IPS DF 6.9 (cell line): ENCODE measurements at regions not wholly inside any gene's neighbourhood (a gene's known extent, or its start where the extent isn't known, plus 50 kb on each side); places are given as distances from the start of the nearest gene placed in this dataset.

Source experiments
- DNase-seq: peaks from one replicate; pipeline ENCODE4 v3.0.0-alpha.2; 2013; ENCODE audit warnings: low read depth, low spot score
- H3K27ac ChIP-seq: one replicate; pipeline ENCODE4 v1.5.1; 2013; ENCODE audit warnings: low read length, control low read depth
- H3K27me3 ChIP-seq: 2 replicates; pipeline ENCODE4 v1.6.1; 2013; ENCODE audit warnings: mild to moderate bottlenecking, low read length; ENCODE audit not compliant: control insufficient read depth, insufficient read depth
- H3K36me3 ChIP-seq: 2 replicates; pipeline ENCODE4 v1.6.1; 2013; ENCODE audit warnings: low read length; ENCODE audit not compliant: control insufficient read depth, insufficient read depth
- H3K4me1 ChIP-seq: 2 replicates; pipeline ENCODE4 v1.6.1; 2013; ENCODE audit warnings: low read length; ENCODE audit not compliant: control insufficient read depth, insufficient read depth
- H3K4me3 ChIP-seq: 2 replicates; pipeline ENCODE4 v1.5.1; 2013; ENCODE audit warnings: mild to moderate bottlenecking, low read length
- H3K9me3 ChIP-seq: 2 replicates; pipeline ENCODE4 v1.6.1; 2013; ENCODE audit warnings: low read length, inconsistent platforms; ENCODE audit not compliant: control insufficient read depth, insufficient read depth
- WGBS: extraction: QIAGEN DNeasy Blood & Tissue Kit; methylation state at CpG from one replicate; pipeline ENCODE4 v1.1.7; 2013; ENCODE audit warnings: mixed read lengths, missing lambda C conversion rate; ENCODE audit not compliant: insufficient read length, insufficient coverage; 5-methylcytosine and 5-hydroxymethylcytosine counted together

DNA sequence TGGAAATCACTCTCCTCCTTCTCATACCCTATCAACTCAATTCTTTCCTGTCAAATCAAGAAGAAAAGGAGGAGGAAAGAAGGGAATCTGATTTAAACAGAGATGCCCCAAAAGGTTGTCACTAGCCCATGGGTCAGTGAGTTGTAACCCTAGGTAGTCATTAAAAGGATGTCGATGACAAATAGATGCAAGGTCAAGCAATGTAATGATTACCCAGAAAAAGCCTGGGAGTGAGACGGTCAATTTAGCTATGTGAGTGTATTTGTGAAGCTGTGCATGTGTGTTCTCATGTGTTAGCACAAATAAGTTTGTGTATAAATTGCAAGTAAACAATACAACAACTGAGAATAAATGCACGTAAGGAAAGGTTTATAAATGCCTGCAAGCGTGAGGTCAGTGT is 190.5 kb upstream of the PMFBP1 start:
- Histone ChIP-seq H3K9me3 (no peaks in the 10 kb centered on the region), H3K27me3 (no peaks in the 10 kb centered on the region), H3K4me1 (no peaks in the 10 kb centered on the region), H3K27ac (no peak overlapping the region), H3K4me3 (no peak overlapping the region), H3K36me3 (no peaks in the 10 kb centered on the region)
- no CpG with 5 or more reads among the region's 4 CpGs for WGBS
- no peak for DNase-seq

GRCh38 chr16:72357910-72358309 is 186.0 kb upstream of the PMFBP1 start:
- H3K4me1 ChIP-seq, result no peaks in the 10 kb centered on the region
- no peaks in the 10 kb centered on the region for H3K27me3 ChIP-seq
- DNase-seq, result no peak
- H3K4me3 ChIP-seq, result no peak overlapping the region
- H3K27ac ChIP-seq, result no peak overlapping the region
- H3K36me3 ChIP-seq, result no peaks in the 10 kb centered on the region
- no CpG with 5 or more reads among the region's 6 CpGs for WGBS
- H3K9me3 ChIP-seq, result no peaks in the 10 kb centered on the region

DNA sequence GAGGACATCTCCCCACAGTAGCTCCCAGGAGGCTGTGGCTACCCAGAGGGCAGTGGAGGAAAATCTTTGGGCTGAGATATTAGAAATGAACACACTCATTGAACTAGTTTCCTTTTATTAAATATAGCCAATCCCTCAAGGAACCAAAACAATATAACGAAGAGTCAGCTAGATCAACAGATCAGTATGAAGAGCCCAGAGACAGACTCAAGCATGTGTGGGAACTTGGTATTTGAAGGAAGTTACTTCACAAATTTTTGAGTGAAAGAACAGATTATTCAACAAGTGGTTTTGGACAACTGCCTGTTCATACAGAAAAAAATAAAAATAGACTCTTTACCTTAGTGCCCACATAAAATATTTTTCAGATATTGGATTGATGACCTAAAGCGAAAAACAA is 183.6 kb upstream of the PMFBP1 start:
- no peaks in the 10 kb centered on the region for H3K36me3 ChIP-seq
- H3K4me3 ChIP-seq, result no peak overlapping the region
- H3K4me1 ChIP-seq, result no peaks in the 10 kb centered on the region
- no peak for DNase-seq
- H3K27ac ChIP-seq, result no peak overlapping the region
- no peaks in the 10 kb centered on the region for H3K27me3 ChIP-seq
- H3K9me3 ChIP-seq, result no peaks in the 10 kb centered on the region
- no CpG with 5 or more reads among the region's 2 CpGs for WGBS

GRCh38 chr16:72349719-72350118 is 177.8 kb upstream of the PMFBP1 start:
- Histone ChIP-seq H3K27me3 (no peaks in the 10 kb centered on the region), H3K4me1 (no peaks in the 10 kb centered on the region), H3K27ac (no peak overlapping the region), H3K9me3 (no peaks in the 10 kb centered on the region), H3K4me3 (no peak overlapping the region), H3K36me3 (no peaks in the 10 kb centered on the region)
- no peak for DNase-seq
- whole genome bisulfite sequencing, result no CpG with 5 or more reads among the region's 3 CpGs

DNA sequence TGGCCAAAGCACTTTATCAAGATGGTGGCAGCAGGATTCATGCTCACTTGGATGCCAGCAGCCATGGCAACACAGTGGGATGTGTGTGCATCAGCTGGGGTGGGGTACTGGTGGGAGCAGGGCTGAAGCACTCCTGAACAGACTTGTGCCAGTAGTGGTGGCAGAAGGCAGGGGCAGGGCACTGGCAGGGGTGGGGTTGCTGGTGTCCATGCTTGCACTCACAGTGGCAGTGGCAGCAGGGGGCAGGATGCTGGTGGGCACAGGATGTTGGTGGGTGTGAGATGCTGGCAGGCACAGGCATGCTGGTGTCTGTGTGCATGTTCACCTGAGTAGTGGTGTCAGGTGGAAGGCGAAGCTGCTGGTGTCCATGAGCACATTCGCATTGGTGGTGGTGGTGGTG is 161.0 kb upstream of the PMFBP1 start:
- H3K27me3 ChIP-seq, result no peaks in the 10 kb centered on the region
- WGBS, result no CpG with 5 or more reads among the region's 2 CpGs

GRCh38 chr16:72324578-72324977 is 152.6 kb upstream of the PMFBP1 start:
- H3K4me1 ChIP-seq, result no peaks in the 10 kb centered on the region
- no peaks in the 10 kb centered on the region for H3K36me3 ChIP-seq
- H3K4me3 ChIP-seq, result no peak overlapping the region
- H3K9me3 ChIP-seq, result no peaks in the 10 kb centered on the region
- WGBS, result no CpG with 5 or more reads among the region's 7 CpGs
- DNase-seq, result no peak
- H3K27me3 ChIP-seq, result no peaks in the 10 kb centered on the region
- no peak overlapping the region for H3K27ac ChIP-seq

More for the DNA sequence above, 161.0 kb upstream of the PMFBP1 start:
- H3K27ac ChIP-seq, result no peak overlapping the region
- H3K4me3 ChIP-seq, result no peak overlapping the region
- no peaks in the 10 kb centered on the region for H3K4me1 ChIP-seq
- H3K36me3 ChIP-seq, result no peaks in the 10 kb centered on the region
- DNase-seq, result no peak
- no peaks in the 10 kb centered on the region for H3K9me3 ChIP-seq

- Histone ChIP-seq H3K4me1 (no peaks in the 10 kb centered on the region), H3K27me3 (no peaks in the 10 kb centered on the region), H3K4me3 (no peak overlapping the region), H3K36me3 (no peaks in the 10 kb centered on the region), H3K9me3 (no peaks in the 10 kb centered on the region), H3K27ac (no peak overlapping the region)
- no CpG with 5 or more reads among the region's 2 CpGs for WGBS
- DNase-seq, result no peak
Measured at GRCh38 chr16:72317446-72317845, 145.5 kb upstream of the PMFBP1 start.

GRCh38 chr16:72313903-72314302 is 141.9 kb upstream of the PMFBP1 start:
- no peak overlapping the region for H3K27ac ChIP-seq
- no peaks in the 10 kb centered on the region for H3K9me3 ChIP-seq
- DNase-seq, result no peak
- no peak overlapping the region for H3K4me3 ChIP-seq
- no peaks in the 10 kb centered on the region for H3K27me3 ChIP-seq
- H3K36me3 ChIP-seq, result no peaks in the 10 kb centered on the region
- H3K4me1 ChIP-seq, result no peaks in the 10 kb centered on the region
- no CpG with 5 or more reads among the region's 2 CpGs for WGBS

DNA sequence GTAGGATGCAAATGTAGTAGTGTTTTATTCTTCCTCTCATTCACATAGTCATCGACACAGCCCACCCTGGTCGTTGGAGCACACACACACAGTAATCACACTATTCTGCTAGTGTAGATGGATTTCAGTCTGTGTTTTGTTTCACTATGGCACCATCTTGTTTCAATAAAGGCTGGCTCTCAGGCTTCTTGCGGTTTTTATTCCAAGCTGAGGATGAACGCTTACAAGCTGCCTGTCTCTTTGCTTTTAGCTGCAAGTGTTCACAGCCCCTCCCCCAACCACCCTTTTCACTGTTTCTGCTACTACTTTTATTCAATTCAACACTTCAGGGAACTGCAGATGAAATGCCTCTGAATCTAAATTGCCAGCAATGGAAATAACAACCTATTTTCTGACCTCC is 140.9 kb upstream of the PMFBP1 start:
- Histone ChIP-seq H3K4me3 (no peak overlapping the region), H3K36me3 (no peaks in the 10 kb centered on the region), H3K4me1 (no peaks in the 10 kb centered on the region), H3K27ac (no peak overlapping the region), H3K9me3 (no peaks in the 10 kb centered on the region), H3K27me3 (no peaks in the 10 kb centered on the region)
- DNase-seq, result no peak
- WGBS, result no CpG with 5 or more reads among the region's 4 CpGs

DNA sequence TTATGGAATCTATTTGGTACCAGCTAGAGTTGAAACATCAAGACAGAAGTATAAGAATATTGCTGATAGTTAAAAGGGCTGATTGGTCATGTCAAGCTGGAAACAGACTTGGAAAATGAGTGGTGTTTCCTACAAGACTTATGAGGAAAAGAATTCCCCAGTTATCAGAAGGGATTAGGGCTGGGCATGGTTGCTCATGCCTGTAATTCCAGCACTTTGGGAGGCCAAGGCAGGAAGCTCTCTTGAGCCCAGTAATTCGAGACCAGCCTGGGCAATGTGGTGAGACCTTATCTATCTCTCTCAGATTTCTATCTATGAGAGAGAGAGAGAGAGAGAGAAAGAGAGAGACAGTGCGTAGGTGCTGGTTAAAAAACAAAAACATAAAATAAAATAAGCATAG is 139.5 kb upstream of the PMFBP1 start:
- Histone ChIP-seq H3K4me1 (no peaks in the 10 kb centered on the region), H3K27me3 (no peaks in the 10 kb centered on the region), H3K27ac (no peak overlapping the region), H3K9me3 (no peaks in the 10 kb centered on the region), H3K36me3 (no peaks in the 10 kb centered on the region), H3K4me3 (no peak overlapping the region)
- WGBS, result no CpG with 5 or more reads among the region's 2 CpGs
- no peak for DNase-seq

- Histone ChIP-seq H3K4me1 (no peaks in the 10 kb centered on the region), H3K36me3 (no peaks in the 10 kb centered on the region), H3K4me3 (no peak overlapping the region), H3K27me3 (no peaks in the 10 kb centered on the region), H3K9me3 (no peaks in the 10 kb centered on the region), H3K27ac (no peak overlapping the region)
- WGBS, result no CpG with 5 or more reads among the region's 4 CpGs
- DNase-seq, result no peak
Measured at GRCh38 chr16:72309001-72309400, 137.0 kb upstream of the PMFBP1 start.
